ENCODE measurements at regions not wholly inside any gene's neighbourhood (a gene's known extent, or its start where the extent isn't known, plus 50 kb on each side); places are given as distances from the start of the nearest gene placed in this dataset.

GRCh38 chrX:97751016-97751415 lies 867.3 kb downstream of the RPA4 start:
- Histone ChIP-seq H3K27ac (ENCODE audit: low read depth, low read length, poor library complexity, severe bottlenecking) (no peak overlapping the region), H3K36me3 (ENCODE audit: insufficient read depth, low read length, poor library complexity, severe bottlenecking) (no peaks in the 10 kb centered on the region), H3K9me3 (ENCODE audit: low read depth, low read length, poor library complexity, severe bottlenecking) (no peaks in the 10 kb centered on the region), H3K4me3 (ENCODE audit: low read depth, low read length, poor library complexity, severe bottlenecking) (no peak overlapping the region), H3K4me1 (ENCODE audit: insufficient read depth, low read length, poor library complexity, severe bottlenecking) (no peaks in the 10 kb centered on the region), H3K27me3 (replicated peaks; ENCODE audit: insufficient read depth, low read depth, low read length, poor library complexity) (no peaks in the 10 kb centered on the region)
- no TSS peak for BruUV-seq (replicated peaks)
- POLR2A ChIA-PET (ENCODE audit: low non-redundant PET) = no interaction called here
- CTCF ChIA-PET = no interaction called here
- TF ChIP-seq EZH2 (IDR thresholded peaks at IDR 0.05; ENCODE audit: borderline replicate concordance, low read depth, low read length, poor library complexity, severe bottlenecking) = no peak
- TF ChIP-seq CTCF (conservative IDR thresholded peaks at IDR 0.05; ENCODE audit: low read depth, low read length) = no peak
- intact Hi-C loops (cut with micrococcal nuclease; ENCODE audit: unreplicated experiment) = no loop called here
- DNase-seq (ENCODE audit: low spot score) = no peak

GRCh38 chrX:97751735-97752134 lies 868.0 kb downstream of the RPA4 start:
- ChIA-PET POLR2A (ENCODE audit: low non-redundant PET) (no interaction called here), CTCF (no interaction called here)
- H3K27ac ChIP-seq (ENCODE audit: low read depth, low read length, poor library complexity, severe bottlenecking) = no peak overlapping the region
- H3K4me1 ChIP-seq (ENCODE audit: insufficient read depth, low read length, poor library complexity, severe bottlenecking) = no peaks in the 10 kb centered on the region
- H3K36me3 ChIP-seq (ENCODE audit: insufficient read depth, low read length, poor library complexity, severe bottlenecking) = no peaks in the 10 kb centered on the region
- intact Hi-C loops (cut with micrococcal nuclease; ENCODE audit: unreplicated experiment) = no loop called here
- no peak overlapping the region for H3K4me3 ChIP-seq (ENCODE audit: low read depth, low read length, poor library complexity, severe bottlenecking)
- TF ChIP-seq EZH2 (IDR thresholded peaks at IDR 0.05; ENCODE audit: borderline replicate concordance, low read depth, low read length, poor library complexity, severe bottlenecking) (no peak), CTCF (conservative IDR thresholded peaks at IDR 0.05; ENCODE audit: low read depth, low read length) (no peak)
- H3K27me3 ChIP-seq (replicated peaks; ENCODE audit: insufficient read depth, low read depth, low read length, poor library complexity) = no peaks in the 10 kb centered on the region
- H3K9me3 ChIP-seq (ENCODE audit: low read depth, low read length, poor library complexity, severe bottlenecking) = no peaks in the 10 kb centered on the region
- no peak for DNase-seq (ENCODE audit: low spot score)
- no TSS peak for BruUV-seq (replicated peaks)

- no peaks in the 10 kb centered on the region for H3K9me3 ChIP-seq (ENCODE audit: low read depth, low read length, poor library complexity, severe bottlenecking)
- no peak for DNase-seq (ENCODE audit: low spot score)
- ChIA-PET POLR2A (ENCODE audit: low non-redundant PET) (no interaction called here), CTCF (no interaction called here)
- TF ChIP-seq EZH2 (IDR thresholded peaks at IDR 0.05; ENCODE audit: borderline replicate concordance, low read depth, low read length, poor library complexity, severe bottlenecking) (no peak), CTCF (conservative IDR thresholded peaks at IDR 0.05; ENCODE audit: low read depth, low read length) (no peak)
- intact Hi-C loops (cut with micrococcal nuclease; ENCODE audit: unreplicated experiment) = no loop called here
- H3K27me3 ChIP-seq (replicated peaks; ENCODE audit: insufficient read depth, low read depth, low read length, poor library complexity) = no peaks in the 10 kb centered on the region
- H3K36me3 ChIP-seq (ENCODE audit: insufficient read depth, low read length, poor library complexity, severe bottlenecking) = no peaks in the 10 kb centered on the region
- H3K4me3 ChIP-seq (ENCODE audit: low read depth, low read length, poor library complexity, severe bottlenecking) = no peak overlapping the region
- no TSS peak for BruUV-seq (replicated peaks)
- no peak overlapping the region for H3K27ac ChIP-seq (ENCODE audit: low read depth, low read length, poor library complexity, severe bottlenecking)
- H3K4me1 ChIP-seq (ENCODE audit: insufficient read depth, low read length, poor library complexity, severe bottlenecking) = no peaks in the 10 kb centered on the region
Measured at GRCh38 chrX:97756879-97757278, 873.2 kb downstream of the RPA4 start.
